Testis (tissue), 2 donors: ENCODE measurements at regions not wholly inside any gene's neighbourhood (a gene's known extent, or its start where the extent isn't known, plus 50 kb on each side); places are given as distances from the start of the nearest gene placed in this dataset.

Experiments used
- POLR2A ChIP-seq: fragments of 450-650 bp; IDR thresholded peaks from one replicate; pipeline ENCODE4 v1.6.1; 2017; ENCODE audit warnings: antibody characterized with exemption, mild to moderate bottlenecking, moderate library complexity
- TF ChIP-seq, protein P1 (sequence below), 3 experiments: fragments of 450-650 bp in 2 of 3; fragments of 200-600 bp in 1 of 3; sonication (generic) in 1 of 3; IDR thresholded peaks; one replicate each; pipeline ENCODE4 v1.5.1; 2016 to 2019; ENCODE audit warnings: antibody characterized with exemption in 3 of 3, mild to moderate bottlenecking in 2 of 3, moderate library complexity in 1 of 3

DNA sequence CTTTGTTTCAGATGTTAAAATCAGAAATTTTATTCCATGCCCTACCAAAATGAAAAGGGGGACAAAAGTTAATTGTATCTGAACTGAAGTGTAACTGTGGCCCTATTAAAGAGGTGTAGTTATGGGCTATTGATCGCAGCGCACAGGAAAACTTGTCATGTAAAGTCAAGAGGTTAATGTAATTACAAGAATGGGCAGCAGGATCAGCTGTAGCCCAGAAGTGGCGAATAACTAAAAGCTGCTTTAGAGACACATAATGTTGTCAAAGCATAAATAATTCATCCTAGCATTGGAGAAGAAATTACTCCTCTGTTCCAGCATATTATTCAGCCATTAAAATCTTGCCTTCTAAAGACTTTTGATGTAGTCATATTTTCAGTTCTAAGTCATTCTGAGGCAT lies 211.8 kb downstream of the EPHA4 start:
- TF ChIP-seq, protein P1, sequence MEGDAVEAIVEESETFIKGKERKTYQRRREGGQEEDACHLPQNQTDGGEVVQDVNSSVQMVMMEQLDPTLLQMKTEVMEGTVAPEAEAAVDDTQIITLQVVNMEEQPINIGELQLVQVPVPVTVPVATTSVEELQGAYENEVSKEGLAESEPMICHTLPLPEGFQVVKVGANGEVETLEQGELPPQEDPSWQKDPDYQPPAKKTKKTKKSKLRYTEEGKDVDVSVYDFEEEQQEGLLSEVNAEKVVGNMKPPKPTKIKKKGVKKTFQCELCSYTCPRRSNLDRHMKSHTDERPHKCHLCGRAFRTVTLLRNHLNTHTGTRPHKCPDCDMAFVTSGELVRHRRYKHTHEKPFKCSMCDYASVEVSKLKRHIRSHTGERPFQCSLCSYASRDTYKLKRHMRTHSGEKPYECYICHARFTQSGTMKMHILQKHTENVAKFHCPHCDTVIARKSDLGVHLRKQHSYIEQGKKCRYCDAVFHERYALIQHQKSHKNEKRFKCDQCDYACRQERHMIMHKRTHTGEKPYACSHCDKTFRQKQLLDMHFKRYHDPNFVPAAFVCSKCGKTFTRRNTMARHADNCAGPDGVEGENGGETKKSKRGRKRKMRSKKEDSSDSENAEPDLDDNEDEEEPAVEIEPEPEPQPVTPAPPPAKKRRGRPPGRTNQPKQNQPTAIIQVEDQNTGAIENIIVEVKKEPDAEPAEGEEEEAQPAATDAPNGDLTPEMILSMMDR (IDR thresholded peaks at IDR 0.05) = no peak
- TF ChIP-seq POLR2A = no peak
